GM23338 (cell line): ENCODE measurements at regions not wholly inside any gene's neighbourhood (a gene's known extent, or its start where the extent isn't known, plus 50 kb on each side); places are given as distances from the start of the nearest gene placed in this dataset.
"Not testable (repeated sequence)": the region's sequence is repeated elsewhere in the genome, so short reads cannot be mapped to it uniquely, and the experiment has no call there.

Experiments used
- EZH2 ChIP-seq: fragments of 200-600 bp; sonication (generic); IDR thresholded peaks from one replicate; pipeline ENCODE4 v1.8.0; 2017; ENCODE audit warnings: antibody characterized with exemption, mild to moderate bottlenecking, low read depth; ENCODE audit not compliant: unreplicated experiment
- EZH2phosphoT487 ChIP-seq: fragments of 200-600 bp; sonication (generic); IDR thresholded peaks from one replicate; pipeline ENCODE4 v1.8.1; 2018; ENCODE audit warnings: antibody characterized with exemption; ENCODE audit not compliant: unreplicated experiment
- TF ChIP-seq, protein P1 (sequence below), 2 experiments: fragments of 200-600 bp in 1 of 2; sonication (generic) in 1 of 2; conservative IDR thresholded peaks; 2 replicates each; pipeline versions ENCODE4 v1.5.1 to v1.6.1; 2016 to 2017; ENCODE audit warnings: antibody characterized with exemption in 2 of 2, low read depth in 2 of 2, mild to moderate bottlenecking in 2 of 2, moderate library complexity in 1 of 2

DNA sequence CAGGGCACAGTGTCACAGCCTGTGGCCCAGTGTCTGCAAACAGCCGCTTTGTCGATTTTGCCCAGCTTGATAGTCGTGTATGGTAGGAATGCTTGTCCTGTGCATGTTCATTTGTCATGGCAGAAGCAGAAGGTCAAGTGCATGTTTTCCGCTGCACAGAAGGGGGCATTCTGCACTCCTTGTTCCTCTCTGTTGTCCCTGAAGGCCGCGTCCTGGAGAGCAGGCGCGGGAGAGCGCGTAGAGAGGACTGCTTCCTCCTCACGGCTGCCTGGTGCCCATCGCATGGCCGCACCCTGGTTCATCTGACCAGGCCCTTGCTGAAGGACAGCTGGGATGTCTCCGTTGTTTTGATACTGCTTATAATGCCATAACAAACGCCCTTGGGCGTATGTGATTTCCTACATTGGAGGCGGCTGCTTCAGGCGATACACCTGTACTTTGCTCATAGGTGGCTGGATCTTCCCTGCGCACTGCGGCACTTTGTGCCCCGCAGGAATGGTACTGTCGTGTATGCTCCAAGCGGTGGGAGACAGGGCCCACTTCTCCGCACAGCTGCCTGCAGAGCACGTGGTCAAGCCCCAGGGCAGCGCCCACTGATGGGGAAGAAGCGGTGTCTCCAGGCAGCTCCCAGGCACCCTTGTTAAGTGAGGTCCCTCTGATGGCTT lies 63.5 kb upstream of the LRPAP1 start:
- TF ChIP-seq, protein P1, sequence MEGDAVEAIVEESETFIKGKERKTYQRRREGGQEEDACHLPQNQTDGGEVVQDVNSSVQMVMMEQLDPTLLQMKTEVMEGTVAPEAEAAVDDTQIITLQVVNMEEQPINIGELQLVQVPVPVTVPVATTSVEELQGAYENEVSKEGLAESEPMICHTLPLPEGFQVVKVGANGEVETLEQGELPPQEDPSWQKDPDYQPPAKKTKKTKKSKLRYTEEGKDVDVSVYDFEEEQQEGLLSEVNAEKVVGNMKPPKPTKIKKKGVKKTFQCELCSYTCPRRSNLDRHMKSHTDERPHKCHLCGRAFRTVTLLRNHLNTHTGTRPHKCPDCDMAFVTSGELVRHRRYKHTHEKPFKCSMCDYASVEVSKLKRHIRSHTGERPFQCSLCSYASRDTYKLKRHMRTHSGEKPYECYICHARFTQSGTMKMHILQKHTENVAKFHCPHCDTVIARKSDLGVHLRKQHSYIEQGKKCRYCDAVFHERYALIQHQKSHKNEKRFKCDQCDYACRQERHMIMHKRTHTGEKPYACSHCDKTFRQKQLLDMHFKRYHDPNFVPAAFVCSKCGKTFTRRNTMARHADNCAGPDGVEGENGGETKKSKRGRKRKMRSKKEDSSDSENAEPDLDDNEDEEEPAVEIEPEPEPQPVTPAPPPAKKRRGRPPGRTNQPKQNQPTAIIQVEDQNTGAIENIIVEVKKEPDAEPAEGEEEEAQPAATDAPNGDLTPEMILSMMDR (conservative IDR thresholded peaks at IDR 0.05; ENCODE audit: low read depth in 2 of 2): not testable (repeated sequence)
- TF ChIP-seq EZH2, EZH2phosphoT487: not testable (repeated sequence)
